HFF-Myc (cell line): ENCODE measurements at regions not wholly inside any gene's neighbourhood (a gene's known extent, or its start where the extent isn't known, plus 50 kb on each side); places are given as distances from the start of the nearest gene placed in this dataset.

Source experiments
- DNase-seq: peaks from one replicate; pipeline ENCODE4 v3.0.0-alpha.2; 2011; ENCODE audit warnings: low read depth; ENCODE audit errors: extremely low read depth
- H3K4me3 ChIP-seq: replicated peaks from 2 replicates; pipeline ENCODE4 v1.5.1; 2011; ENCODE audit warnings: low read depth, mild to moderate bottlenecking, control low read depth, low read length
- TF ChIP-seq, protein P1 (sequence below): IDR thresholded peaks from 2 replicates; pipeline ENCODE4 v1.5.1; 2012; ENCODE audit warnings: mild to moderate bottlenecking, low read depth, low read length, control low read depth; ENCODE audit errors: missing control alignments

DNA sequence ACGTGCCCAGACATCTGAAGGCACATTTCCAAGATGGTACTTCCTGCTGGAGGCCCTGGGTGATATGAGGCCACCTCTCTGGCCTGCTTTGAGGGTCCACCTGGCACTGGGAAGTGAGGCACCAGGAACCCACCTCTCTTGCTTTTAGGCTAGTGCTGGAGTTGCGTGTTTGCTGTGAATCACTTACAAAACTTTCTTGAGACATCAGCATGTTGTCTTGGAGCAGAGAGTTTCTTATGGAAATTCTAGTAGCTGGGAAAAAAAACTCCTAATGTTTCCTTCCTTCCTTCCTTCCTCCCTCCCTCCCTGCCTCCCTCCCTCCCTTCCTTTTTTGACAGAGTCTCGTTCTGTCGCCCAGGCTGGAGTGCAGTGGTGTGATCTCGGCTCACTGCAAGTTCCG, 341.3 kb downstream of the MIAT start:
- no peak overlapping the region for H3K4me3 ChIP-seq
- DNase-seq: no peak
- TF ChIP-seq, protein P1, sequence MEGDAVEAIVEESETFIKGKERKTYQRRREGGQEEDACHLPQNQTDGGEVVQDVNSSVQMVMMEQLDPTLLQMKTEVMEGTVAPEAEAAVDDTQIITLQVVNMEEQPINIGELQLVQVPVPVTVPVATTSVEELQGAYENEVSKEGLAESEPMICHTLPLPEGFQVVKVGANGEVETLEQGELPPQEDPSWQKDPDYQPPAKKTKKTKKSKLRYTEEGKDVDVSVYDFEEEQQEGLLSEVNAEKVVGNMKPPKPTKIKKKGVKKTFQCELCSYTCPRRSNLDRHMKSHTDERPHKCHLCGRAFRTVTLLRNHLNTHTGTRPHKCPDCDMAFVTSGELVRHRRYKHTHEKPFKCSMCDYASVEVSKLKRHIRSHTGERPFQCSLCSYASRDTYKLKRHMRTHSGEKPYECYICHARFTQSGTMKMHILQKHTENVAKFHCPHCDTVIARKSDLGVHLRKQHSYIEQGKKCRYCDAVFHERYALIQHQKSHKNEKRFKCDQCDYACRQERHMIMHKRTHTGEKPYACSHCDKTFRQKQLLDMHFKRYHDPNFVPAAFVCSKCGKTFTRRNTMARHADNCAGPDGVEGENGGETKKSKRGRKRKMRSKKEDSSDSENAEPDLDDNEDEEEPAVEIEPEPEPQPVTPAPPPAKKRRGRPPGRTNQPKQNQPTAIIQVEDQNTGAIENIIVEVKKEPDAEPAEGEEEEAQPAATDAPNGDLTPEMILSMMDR: no peak

DNA sequence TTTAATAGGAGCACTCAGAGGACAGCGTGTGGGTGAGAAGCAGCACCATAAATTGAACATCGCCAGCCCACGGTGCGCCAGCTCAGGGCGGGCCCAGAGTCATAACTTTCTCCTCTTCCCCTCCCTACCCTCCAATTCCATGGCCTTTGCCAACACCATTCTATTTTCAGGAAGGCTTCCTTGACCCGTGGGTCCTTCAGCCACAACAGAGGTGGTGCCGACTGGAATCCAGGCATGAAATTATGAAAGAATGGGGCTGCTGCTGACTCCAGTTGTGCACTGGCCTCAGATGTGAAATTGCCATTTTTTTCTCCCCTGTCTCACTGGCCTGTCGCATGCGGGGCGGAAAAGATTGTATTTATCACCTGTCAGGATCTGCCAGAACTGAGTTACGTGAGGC, 345.9 kb downstream of the MIAT start:
- DNase-seq: no peak
- TF ChIP-seq, protein P1: no peak

DNA sequence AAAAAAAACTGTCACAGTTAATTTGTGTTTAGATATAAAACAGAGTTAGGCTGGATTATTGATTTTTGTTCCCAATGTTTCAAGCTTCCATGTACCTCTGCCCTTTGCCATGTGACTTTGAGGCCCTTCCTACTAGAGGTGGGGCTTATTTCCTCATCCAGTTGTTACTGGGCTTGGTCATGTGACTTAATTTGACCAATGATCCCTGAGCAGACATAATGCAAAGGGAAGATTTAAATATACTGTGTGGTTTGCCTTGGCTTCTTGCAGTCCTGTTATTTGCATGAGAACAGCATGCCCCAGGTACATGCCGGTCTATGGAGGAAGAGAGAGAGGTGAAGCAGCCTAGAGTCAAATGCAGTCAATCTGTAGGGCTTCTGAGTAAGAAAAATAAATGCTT, 347.0 kb downstream of the MIAT start:
- DNase-seq: no peak
- TF ChIP-seq, protein P1: no peak
- no peak overlapping the region for H3K4me3 ChIP-seq

More for the DNA sequence above, 345.9 kb downstream of the MIAT start:
- H3K4me3 ChIP-seq: no peak overlapping the region

DNA sequence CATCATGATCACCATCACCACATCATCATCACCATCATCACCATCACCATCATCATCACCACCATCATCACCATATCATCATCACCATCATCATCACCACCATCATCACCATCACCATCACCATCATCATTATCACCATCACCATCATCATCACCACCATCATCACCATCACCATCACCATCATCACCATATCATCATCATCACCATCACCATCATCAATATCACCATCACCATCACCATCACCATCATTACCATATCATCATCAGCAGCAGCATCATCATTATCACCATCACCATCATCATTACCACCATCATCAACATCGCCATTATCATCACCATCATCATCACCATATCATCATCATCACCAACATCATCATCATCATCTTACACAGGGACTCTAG, 351.1 kb downstream of the MIAT start:
- TF ChIP-seq, protein P1: no peak
- H3K4me3 ChIP-seq: no peak overlapping the region
- no peak for DNase-seq

DNA sequence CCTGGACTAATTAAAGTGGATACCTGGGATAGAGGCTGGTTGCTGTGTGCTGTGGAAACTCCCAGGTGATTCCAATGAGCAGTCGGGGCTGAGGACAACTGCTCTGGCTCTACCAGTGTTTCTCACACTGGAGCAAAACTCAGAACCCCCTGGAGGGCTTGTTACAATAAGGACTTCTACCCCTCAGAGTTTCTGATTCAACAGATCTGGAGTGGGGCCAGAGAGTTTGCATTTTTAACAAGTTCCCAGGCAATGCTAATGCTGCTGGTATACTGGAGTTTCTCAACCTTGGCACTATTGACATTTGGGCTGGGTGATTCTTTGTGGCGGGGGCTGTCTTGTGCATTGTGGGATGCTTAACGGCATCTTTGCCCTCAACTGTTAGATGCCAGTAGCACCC, 353.7 kb downstream of the MIAT start:
- TF ChIP-seq, protein P1: no peak
- no peak overlapping the region for H3K4me3 ChIP-seq
- DNase-seq: no peak

DNA sequence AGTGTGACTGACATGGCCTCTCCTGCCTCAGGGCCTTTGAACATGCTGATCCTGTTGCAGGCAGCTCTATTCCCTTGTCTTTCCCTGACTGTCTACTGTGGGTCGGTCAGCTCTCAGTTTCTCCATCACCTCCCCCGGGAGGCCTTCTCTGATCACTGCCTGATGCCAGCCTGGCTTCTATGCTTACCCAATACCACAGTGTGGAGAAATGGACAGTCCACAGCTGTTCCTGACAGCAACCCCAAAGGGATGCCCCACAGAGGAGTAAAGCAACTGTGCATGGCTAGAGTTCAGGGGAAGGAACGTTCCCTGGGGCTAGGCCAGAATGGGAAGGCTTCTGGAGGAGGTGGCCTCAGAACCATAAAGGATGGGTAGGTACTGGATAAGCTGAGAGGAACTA, 354.3 kb downstream of the MIAT start:
- TF ChIP-seq, protein P1: no peak
- no peak for DNase-seq
- no peak overlapping the region for H3K4me3 ChIP-seq

DNA sequence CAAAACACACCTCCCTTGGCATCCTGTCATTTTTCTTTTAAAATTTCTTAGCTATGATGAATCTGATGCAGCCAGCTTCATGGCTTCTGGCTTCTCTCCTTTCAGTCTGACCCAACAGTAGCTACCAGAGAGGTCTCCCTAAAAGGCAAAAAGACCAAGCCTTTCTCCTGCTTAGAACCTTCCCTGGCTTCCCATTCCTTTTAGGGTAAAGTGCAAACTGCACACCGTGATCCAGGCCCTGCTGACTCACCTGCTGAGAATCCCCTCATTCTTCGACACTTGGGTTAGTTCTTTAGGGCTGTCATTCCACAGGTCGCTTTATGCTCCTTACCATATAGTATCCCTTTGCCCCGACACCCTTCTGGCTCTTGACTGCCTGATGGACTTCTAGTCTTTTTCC, 362.4 kb downstream of the MIAT start:
- DNase-seq: no peak
- H3K4me3 ChIP-seq: no peak overlapping the region
- TF ChIP-seq, protein P1: no peak
